ENCODE measurements at regions not wholly inside any gene's neighbourhood (a gene's known extent, or its start where the extent isn't known, plus 50 kb on each side); places are given as distances from the start of the nearest gene placed in this dataset.
"Not testable (repeated sequence)": the region's sequence is repeated elsewhere in the genome, so short reads cannot be mapped to it uniquely, and the experiment has no call there.

GRCh38 chr14:48378541-48378940 lies 703.1 kb upstream of the MDGA2 start:
- Mint-ChIP-seq H3K27ac (no peak overlapping the region), H3K4me1 (no peaks in the 10 kb centered on the region), H3K4me3 (no peak overlapping the region), H3K27me3 (no peaks in the 10 kb centered on the region), H3K9me3 (peaks cover 9% of the 10 kb centered on the region), H3K36me3 (ENCODE audit: low read depth) (no peaks in the 10 kb centered on the region)
- ATAC-seq (replicated peaks): no peak

- Mint-ChIP-seq H3K4me1 (no peaks in the 10 kb centered on the region), H3K27me3 (no peaks in the 10 kb centered on the region), H3K4me3 (no peak overlapping the region), H3K9me3 (peaks cover 18% of the 10 kb centered on the region), H3K36me3 (ENCODE audit: low read depth) (no peaks in the 10 kb centered on the region), H3K27ac (no peak overlapping the region)
- no peak for ATAC-seq (replicated peaks)
Observed at GRCh38 chr14:48373981-48374380, 698.6 kb upstream of the MDGA2 start.

GRCh38 chr14:48350971-48351370 lies 675.6 kb upstream of the MDGA2 start:
- Mint-ChIP-seq H3K27ac (no peak overlapping the region), H3K27me3 (no peaks in the 10 kb centered on the region), H3K4me3 (no peak overlapping the region), H3K9me3 (peaks cover 4% of the 10 kb centered on the region), H3K4me1 (no peaks in the 10 kb centered on the region), H3K36me3 (ENCODE audit: low read depth) (no peaks in the 10 kb centered on the region)
- ATAC-seq (replicated peaks): no peak

GRCh38 chr14:48349689-48350088 lies 674.3 kb upstream of the MDGA2 start:
- ATAC-seq (replicated peaks): no peak
- H3K9me3 Mint-ChIP-seq: peaks cover 4% of the 10 kb centered on the region
- no peaks in the 10 kb centered on the region for H3K36me3 Mint-ChIP-seq (ENCODE audit: low read depth)
- no peaks in the 10 kb centered on the region for H3K4me1 Mint-ChIP-seq
- H3K27ac Mint-ChIP-seq: no peak overlapping the region
- no peak overlapping the region for H3K4me3 Mint-ChIP-seq
- no peaks in the 10 kb centered on the region for H3K27me3 Mint-ChIP-seq

GRCh38 chr14:48341069-48341468 lies 665.7 kb upstream of the MDGA2 start:
- ATAC-seq (replicated peaks): no peak
- Mint-ChIP-seq H3K27ac (no peak overlapping the region), H3K4me1 (no peaks in the 10 kb centered on the region), H3K36me3 (ENCODE audit: low read depth) (no peaks in the 10 kb centered on the region), H3K9me3 (peaks cover 14% of the 10 kb centered on the region), H3K27me3 (no peaks in the 10 kb centered on the region), H3K4me3 (no peak overlapping the region)

GRCh38 chr14:48333221-48333920 lies 658.0 kb upstream of the MDGA2 start:
- H3K9me3 Mint-ChIP-seq: peaks cover 6% of the 10 kb centered on the region

GRCh38 chr14:48331421-48331820 lies 656.0 kb upstream of the MDGA2 start:
- no peaks in the 10 kb centered on the region for H3K4me1 Mint-ChIP-seq
- ATAC-seq (replicated peaks): no peak
- H3K9me3 Mint-ChIP-seq: peaks cover 12% of the 10 kb centered on the region
- no peaks in the 10 kb centered on the region for H3K36me3 Mint-ChIP-seq (ENCODE audit: low read depth)
- H3K27ac Mint-ChIP-seq: no peak overlapping the region
- no peak overlapping the region for H3K4me3 Mint-ChIP-seq
- H3K27me3 Mint-ChIP-seq: no peaks in the 10 kb centered on the region

More at GRCh38 chr14:48333221-48333920, 658.0 kb upstream of the MDGA2 start:
- Mint-ChIP-seq H3K4me1 (no peaks in the 10 kb centered on the region), H3K4me3 (no peak overlapping the region), H3K36me3 (ENCODE audit: low read depth) (no peaks in the 10 kb centered on the region), H3K27ac (no peak overlapping the region), H3K27me3 (no peaks in the 10 kb centered on the region)
- ATAC-seq (replicated peaks): no peak

GRCh38 chr14:48325486-48325885 lies 650.1 kb upstream of the MDGA2 start:
- H3K4me1 Mint-ChIP-seq: no peaks in the 10 kb centered on the region
- H3K27ac Mint-ChIP-seq: no peak overlapping the region
- no peaks in the 10 kb centered on the region for H3K36me3 Mint-ChIP-seq (ENCODE audit: low read depth)
- H3K27me3 Mint-ChIP-seq: no peaks in the 10 kb centered on the region
- H3K4me3 Mint-ChIP-seq: no peak overlapping the region
- ATAC-seq (replicated peaks): no peak
- H3K9me3 Mint-ChIP-seq: peaks cover 11% of the 10 kb centered on the region

GRCh38 chr14:48323665-48324064 lies 648.3 kb upstream of the MDGA2 start:
- Mint-ChIP-seq H3K9me3 (peaks cover 11% of the 10 kb centered on the region), H3K36me3 (ENCODE audit: low read depth) (no peaks in the 10 kb centered on the region), H3K4me3 (no peak overlapping the region), H3K27ac (no peak overlapping the region), H3K27me3 (no peaks in the 10 kb centered on the region), H3K4me1 (no peaks in the 10 kb centered on the region)
- no peak for ATAC-seq (replicated peaks)

GRCh38 chr14:48319823-48320222 lies 644.4 kb upstream of the MDGA2 start:
- H3K27me3 Mint-ChIP-seq: no peaks in the 10 kb centered on the region
- peaks cover 15% of the 10 kb centered on the region for H3K9me3 Mint-ChIP-seq
- H3K27ac Mint-ChIP-seq: no peak overlapping the region
- H3K4me3 Mint-ChIP-seq: no peak overlapping the region
- no peaks in the 10 kb centered on the region for H3K4me1 Mint-ChIP-seq
- H3K36me3 Mint-ChIP-seq (ENCODE audit: low read depth): no peaks in the 10 kb centered on the region
- ATAC-seq (replicated peaks): no peak

- no peaks in the 10 kb centered on the region for H3K36me3 Mint-ChIP-seq (ENCODE audit: low read depth)
- H3K27ac Mint-ChIP-seq: no peak overlapping the region
- no peaks in the 10 kb centered on the region for H3K27me3 Mint-ChIP-seq
- H3K4me1 Mint-ChIP-seq: no peaks in the 10 kb centered on the region
- no peak for ATAC-seq (replicated peaks)
- no peak overlapping the region for H3K4me3 Mint-ChIP-seq
- no peaks in the 10 kb centered on the region for H3K9me3 Mint-ChIP-seq
Observed at GRCh38 chr14:48304729-48305128, 629.3 kb upstream of the MDGA2 start.

GRCh38 chr14:48289701-48290100 lies 614.3 kb upstream of the MDGA2 start:
- ATAC-seq (replicated peaks): no peak
- no peaks in the 10 kb centered on the region for H3K36me3 Mint-ChIP-seq (ENCODE audit: low read depth)

GRCh38 chr14:48285217-48285616 lies 609.8 kb upstream of the MDGA2 start:
- not testable (repeated sequence) for H3K9me3 Mint-ChIP-seq; ATAC-seq (replicated peaks); H3K4me1 Mint-ChIP-seq; H3K27me3 Mint-ChIP-seq; H3K27ac Mint-ChIP-seq; H3K4me3 Mint-ChIP-seq; H3K36me3 Mint-ChIP-seq (ENCODE audit: low read depth)

More at GRCh38 chr14:48289701-48290100, 614.3 kb upstream of the MDGA2 start:
- Mint-ChIP-seq H3K4me1 (no peaks in the 10 kb centered on the region), H3K9me3 (no peaks in the 10 kb centered on the region), H3K27me3 (no peaks in the 10 kb centered on the region), H3K27ac (no peak overlapping the region), H3K4me3 (no peak overlapping the region)

GRCh38 chr14:48275301-48275700 lies 599.9 kb upstream of the MDGA2 start:
- Mint-ChIP-seq H3K27ac (no peak overlapping the region), H3K4me1 (no peaks in the 10 kb centered on the region), H3K9me3 (peaks cover 12% of the 10 kb centered on the region), H3K4me3 (no peak overlapping the region), H3K36me3 (ENCODE audit: low read depth) (no peaks in the 10 kb centered on the region), H3K27me3 (no peaks in the 10 kb centered on the region)
- ATAC-seq (replicated peaks): no peak

GRCh38 chr14:48274826-48275225 lies 599.4 kb upstream of the MDGA2 start:
- H3K4me1 Mint-ChIP-seq: no peaks in the 10 kb centered on the region
- H3K27ac Mint-ChIP-seq: no peak overlapping the region
- H3K27me3 Mint-ChIP-seq: no peaks in the 10 kb centered on the region
- H3K9me3 Mint-ChIP-seq: peaks cover 12% of the 10 kb centered on the region
- no peak overlapping the region for H3K4me3 Mint-ChIP-seq
- H3K36me3 Mint-ChIP-seq (ENCODE audit: low read depth): no peaks in the 10 kb centered on the region
- no peak for ATAC-seq (replicated peaks)

GRCh38 chr14:48267926-48268325 lies 592.5 kb upstream of the MDGA2 start:
- ATAC-seq (replicated peaks); H3K36me3 Mint-ChIP-seq (ENCODE audit: low read depth); H3K27ac Mint-ChIP-seq; H3K4me3 Mint-ChIP-seq; H3K4me1 Mint-ChIP-seq; H3K27me3 Mint-ChIP-seq: not testable (repeated sequence)
- H3K9me3 Mint-ChIP-seq: peaks cover 17% of the 10 kb centered on the region

All from activated T-helper 17 cell treated with anti-CD3 and anti-CD28 coated beads, Interleukin-2, amount 50 U/mL, for 72 hours (primary cell).